HEK293 (cell line): ENCODE measurements at regions not wholly inside any gene's neighbourhood (a gene's known extent, or its start where the extent isn't known, plus 50 kb on each side); places are given as distances from the start of the nearest gene placed in this dataset.

ENCODE experiments used
- CTCF ChIA-PET: fragments of 350-600 bp; formaldehyde crosslinking; extraction: SDS; loops from one replicate; lab custom pipeline; 2021; ENCODE audit warnings: antibody characterized with exemption; lab: Yijun Ruan, JAX
- POLR2A ChIA-PET: fragments of 300-600 bp; formaldehyde crosslinking; extraction: SDS; loops from one replicate; lab custom pipeline; 2020; ENCODE audit warnings: antibody characterized with exemption, inconsistent platforms; lab: Yijun Ruan, JAX
- H3K27ac ChIP-seq: fragments of 200-500 bp; sonication (Bioruptor generic); 2 replicates; pipeline ENCODE4 v1.5.1; 2014; ENCODE audit warnings: low read depth, low read length, control low read depth, inconsistent platforms; ENCODE audit errors: extremely low read depth
- H3K36me3 ChIP-seq, 2 experiments: fragments of 200-500 bp in 1 of 2; sonication (Bioruptor generic) in 1 of 2; 1 replicate in 1 of 2; 2 replicates in 1 of 2; pipeline ENCODE4 v1.5.1; 2014 to 2017; ENCODE audit warnings: inconsistent platforms in 2 of 2, low read length in 2 of 2; ENCODE audit not compliant: control insufficient read depth in 2 of 2, insufficient read depth in 1 of 2
- H3K4me1 ChIP-seq: fragments of 200-500 bp; sonication (Bioruptor generic); 2 replicates; pipeline ENCODE4 v1.5.1; 2014; ENCODE audit warnings: mild to moderate bottlenecking, low read length, inconsistent platforms; ENCODE audit not compliant: control insufficient read depth, insufficient read depth
- H3K4me3 ChIP-seq: 2 replicates; pipeline ENCODE4 v1.5.1; 2011; ENCODE audit warnings: low read depth, mild to moderate bottlenecking, control low read depth, low read length, moderate library complexity
- H3K9me3 ChIP-seq: fragments of 200-500 bp; sonication (Bioruptor generic); 2 replicates; pipeline ENCODE4 v1.5.1; 2014; ENCODE audit warnings: low read depth, low read length, inconsistent platforms; ENCODE audit not compliant: control insufficient read depth, insufficient read depth
- BCL11A ChIP-seq: fragments of 450-650 bp; formaldehyde crosslinking; IDR thresholded peaks from 2 replicates; pipeline ENCODE4 v1.5.1; 2016; ENCODE audit warnings: low read depth, missing biosample characterization, missing genetic modification characterization
- TSHZ1 ChIP-seq: fragments of 450-650 bp; formaldehyde crosslinking; IDR thresholded peaks from 2 replicates; pipeline ENCODE4 v1.5.1; 2016; ENCODE audit warnings: missing biosample characterization, missing genetic modification characterization, borderline replicate concordance
- ZBTB6 ChIP-seq: fragments of 450-650 bp; formaldehyde crosslinking; IDR thresholded peaks from 2 replicates; pipeline ENCODE4 v1.5.1; 2017; ENCODE audit warnings: missing biosample characterization, missing genetic modification characterization
- ZFP3 ChIP-seq: fragments of 450-650 bp; formaldehyde crosslinking; IDR thresholded peaks from 2 replicates; pipeline ENCODE4 v1.5.1; 2016; ENCODE audit warnings: low read depth, missing biosample characterization, missing genetic modification characterization
- ZNF112 ChIP-seq: fragments of 450-650 bp; formaldehyde crosslinking; IDR thresholded peaks from 2 replicates; pipeline ENCODE4 v1.5.0; 2017; ENCODE audit warnings: missing biosample characterization, missing genetic modification characterization
- ZNF169 ChIP-seq: fragments of 450-650 bp; formaldehyde crosslinking; IDR thresholded peaks from 2 replicates; pipeline ENCODE4 v1.5.1; 2016; ENCODE audit warnings: missing biosample characterization, missing genetic modification characterization
- ZNF202 ChIP-seq: fragments of 450-650 bp; formaldehyde crosslinking; IDR thresholded peaks from 2 replicates; pipeline ENCODE4 v1.5.1; 2016; ENCODE audit warnings: missing biosample characterization, missing genetic modification characterization, borderline replicate concordance
- ZNF311 ChIP-seq: fragments of 450-650 bp; formaldehyde crosslinking; IDR thresholded peaks from 2 replicates; pipeline ENCODE4 v1.5.1; 2017; ENCODE audit warnings: missing biosample characterization, missing genetic modification characterization, borderline replicate concordance
- ZNF366 ChIP-seq: fragments of 450-650 bp; formaldehyde crosslinking; conservative IDR thresholded peaks from 2 replicates; pipeline ENCODE4 v1.5.1; 2016; ENCODE audit warnings: missing biosample characterization, missing genetic modification characterization
- ZNF37A ChIP-seq: fragments of 450-650 bp; IDR thresholded peaks from 2 replicates; pipeline ENCODE4 v1.5.1; 2018; ENCODE audit warnings: missing biosample characterization, missing genetic modification characterization
- ZNF514 ChIP-seq: fragments of 450-650 bp; formaldehyde crosslinking; IDR thresholded peaks from 2 replicates; pipeline ENCODE4 v1.5.1; 2016; ENCODE audit warnings: missing biosample characterization, missing genetic modification characterization
- ZNF544 ChIP-seq: fragments of 450-650 bp; formaldehyde crosslinking; IDR thresholded peaks from 2 replicates; pipeline ENCODE4 v1.5.0; 2017; ENCODE audit warnings: missing biosample characterization, missing genetic modification characterization
- ZNF561 ChIP-seq: fragments of 450-650 bp; IDR thresholded peaks from 2 replicates; pipeline ENCODE4 v1.5.1; 2018; ENCODE audit warnings: missing biosample characterization, missing genetic modification characterization, borderline replicate concordance
- ZNF596 ChIP-seq: fragments of 450-650 bp; IDR thresholded peaks from 2 replicates; pipeline ENCODE4 v1.5.0; 2018; ENCODE audit warnings: missing biosample characterization, mild to moderate bottlenecking, missing genetic modification characterization, moderate library complexity
- ZNF621 ChIP-seq: fragments of 450-650 bp; formaldehyde crosslinking; IDR thresholded peaks from 2 replicates; pipeline ENCODE4 v1.5.1; 2017; ENCODE audit warnings: missing biosample characterization, missing genetic modification characterization
- ZNF707 ChIP-seq: fragments of 450-650 bp; formaldehyde crosslinking; IDR thresholded peaks from 2 replicates; pipeline ENCODE4 v1.5.1; 2016; ENCODE audit warnings: missing biosample characterization, missing genetic modification characterization
- TF ChIP-seq, protein P1 (sequence below): fragments of 450-650 bp; formaldehyde crosslinking; IDR thresholded peaks from 2 replicates; pipeline ENCODE4 v1.5.1; 2016; ENCODE audit warnings: missing biosample characterization, missing genetic modification characterization
- TF ChIP-seq, protein P2 (sequence below): fragments of 450-650 bp; formaldehyde crosslinking; IDR thresholded peaks from 2 replicates; pipeline ENCODE4 v1.5.1; 2016; ENCODE audit warnings: missing biosample characterization, missing genetic modification characterization
- TF ChIP-seq, protein P3 (sequence below): fragments of 450-650 bp; formaldehyde crosslinking; conservative IDR thresholded peaks from 2 replicates; pipeline ENCODE4 v1.5.1; 2016; ENCODE audit warnings: low read depth, missing biosample characterization, missing genetic modification characterization

DNA sequence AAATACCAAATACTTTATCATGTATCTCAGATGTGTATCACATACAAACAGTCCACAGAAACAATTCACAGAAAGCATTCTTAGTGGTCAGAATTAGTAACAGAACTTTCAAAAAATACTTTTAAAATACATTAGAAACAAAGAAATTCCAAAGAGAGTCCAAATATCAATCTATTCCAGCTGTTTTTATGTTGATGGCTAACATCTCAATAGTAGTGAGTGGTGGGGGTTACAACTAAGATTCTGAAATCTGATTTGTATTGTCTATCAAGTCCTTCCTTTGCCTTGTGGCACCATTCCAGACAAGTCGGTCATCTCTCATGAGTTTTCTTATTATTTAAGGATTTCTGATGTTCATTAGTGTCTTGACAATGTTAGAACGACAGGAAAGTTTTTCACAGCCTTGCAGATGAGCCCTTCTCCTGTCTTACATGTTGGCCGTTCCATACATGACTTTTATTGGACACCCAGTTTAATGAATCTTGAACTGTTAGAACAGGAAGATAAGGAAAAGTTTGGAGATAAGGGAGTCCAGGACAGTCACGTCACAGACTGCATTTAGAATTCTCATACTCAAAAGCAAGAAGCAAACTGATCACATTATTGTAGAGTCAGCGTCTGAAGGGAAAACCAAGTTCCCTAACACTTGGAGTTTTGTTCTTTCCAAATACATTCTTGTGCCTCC is 410.3 kb downstream of the PID1 start:
- TF ChIP-seq ZNF707 (tag by site-specific recombination): no peak
- TF ChIP-seq ZNF544: no peak
- no peak for TF ChIP-seq ZNF514
- TF ChIP-seq, protein P1, sequence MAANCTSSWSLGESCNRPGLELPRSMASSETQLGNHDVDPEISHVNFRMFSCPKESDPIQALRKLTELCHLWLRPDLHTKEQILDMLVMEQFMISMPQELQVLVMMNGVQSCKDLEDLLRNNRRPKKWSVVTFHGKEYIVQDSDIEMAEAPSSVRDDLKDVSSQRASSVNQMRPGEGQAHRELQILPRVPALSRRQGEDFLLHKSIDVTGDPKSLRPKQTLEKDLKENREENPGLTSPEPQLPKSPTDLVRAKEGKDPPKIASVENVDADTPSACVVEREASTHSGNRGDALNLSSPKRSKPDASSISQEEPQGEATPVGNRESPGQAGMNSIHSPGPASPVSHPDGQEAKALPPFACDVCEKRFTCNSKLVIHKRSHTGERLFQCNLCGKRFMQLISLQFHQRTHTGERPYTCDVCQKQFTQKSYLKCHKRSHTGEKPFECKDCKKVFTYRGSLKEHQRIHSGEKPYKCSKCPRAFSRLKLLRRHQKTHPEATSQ (tag by site-specific recombination): no peak
- TF ChIP-seq ZNF366 (tag by site-specific recombination): no peak
- TF ChIP-seq, protein P2, sequence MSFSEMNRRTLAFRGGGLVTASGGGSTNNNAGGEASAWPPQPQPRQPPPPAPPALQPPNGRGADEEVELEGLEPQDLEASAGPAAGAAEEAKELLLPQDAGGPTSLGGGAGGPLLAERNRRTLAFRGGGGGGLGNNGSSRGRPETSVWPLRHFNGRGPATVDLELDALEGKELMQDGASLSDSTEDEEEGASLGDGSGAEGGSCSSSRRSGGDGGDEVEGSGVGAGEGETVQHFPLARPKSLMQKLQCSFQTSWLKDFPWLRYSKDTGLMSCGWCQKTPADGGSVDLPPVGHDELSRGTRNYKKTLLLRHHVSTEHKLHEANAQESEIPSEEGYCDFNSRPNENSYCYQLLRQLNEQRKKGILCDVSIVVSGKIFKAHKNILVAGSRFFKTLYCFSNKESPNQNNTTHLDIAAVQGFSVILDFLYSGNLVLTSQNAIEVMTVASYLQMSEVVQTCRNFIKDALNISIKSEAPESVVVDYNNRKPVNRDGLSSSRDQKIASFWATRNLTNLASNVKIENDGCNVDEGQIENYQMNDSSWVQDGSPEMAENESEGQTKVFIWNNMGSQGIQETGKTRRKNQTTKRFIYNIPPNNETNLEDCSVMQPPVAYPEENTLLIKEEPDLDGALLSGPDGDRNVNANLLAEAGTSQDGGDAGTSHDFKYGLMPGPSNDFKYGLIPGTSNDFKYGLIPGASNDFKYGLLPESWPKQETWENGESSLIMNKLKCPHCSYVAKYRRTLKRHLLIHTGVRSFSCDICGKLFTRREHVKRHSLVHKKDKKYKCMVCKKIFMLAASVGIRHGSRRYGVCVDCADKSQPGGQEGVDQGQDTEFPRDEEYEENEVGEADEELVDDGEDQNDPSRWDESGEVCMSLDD (tag by site-specific recombination): no peak
- TF ChIP-seq ZFP3 (tag by site-specific recombination): no peak
- no peak for TF ChIP-seq ZNF169 (tag by site-specific recombination)
- TF ChIP-seq ZNF202 (tag by site-specific recombination): no peak
- no peak for TF ChIP-seq ZNF561 (tag by site-specific recombination)
- TF ChIP-seq ZBTB6 (tag by site-specific recombination): no peak
- TF ChIP-seq ZNF311 (tag by site-specific recombination): no peak
- TF ChIP-seq ZNF596: no peak
- TF ChIP-seq ZNF621: no peak
- no peak for TF ChIP-seq TSHZ1
- no peak for TF ChIP-seq BCL11A (tag by site-specific recombination)
- TF ChIP-seq, protein P3, sequence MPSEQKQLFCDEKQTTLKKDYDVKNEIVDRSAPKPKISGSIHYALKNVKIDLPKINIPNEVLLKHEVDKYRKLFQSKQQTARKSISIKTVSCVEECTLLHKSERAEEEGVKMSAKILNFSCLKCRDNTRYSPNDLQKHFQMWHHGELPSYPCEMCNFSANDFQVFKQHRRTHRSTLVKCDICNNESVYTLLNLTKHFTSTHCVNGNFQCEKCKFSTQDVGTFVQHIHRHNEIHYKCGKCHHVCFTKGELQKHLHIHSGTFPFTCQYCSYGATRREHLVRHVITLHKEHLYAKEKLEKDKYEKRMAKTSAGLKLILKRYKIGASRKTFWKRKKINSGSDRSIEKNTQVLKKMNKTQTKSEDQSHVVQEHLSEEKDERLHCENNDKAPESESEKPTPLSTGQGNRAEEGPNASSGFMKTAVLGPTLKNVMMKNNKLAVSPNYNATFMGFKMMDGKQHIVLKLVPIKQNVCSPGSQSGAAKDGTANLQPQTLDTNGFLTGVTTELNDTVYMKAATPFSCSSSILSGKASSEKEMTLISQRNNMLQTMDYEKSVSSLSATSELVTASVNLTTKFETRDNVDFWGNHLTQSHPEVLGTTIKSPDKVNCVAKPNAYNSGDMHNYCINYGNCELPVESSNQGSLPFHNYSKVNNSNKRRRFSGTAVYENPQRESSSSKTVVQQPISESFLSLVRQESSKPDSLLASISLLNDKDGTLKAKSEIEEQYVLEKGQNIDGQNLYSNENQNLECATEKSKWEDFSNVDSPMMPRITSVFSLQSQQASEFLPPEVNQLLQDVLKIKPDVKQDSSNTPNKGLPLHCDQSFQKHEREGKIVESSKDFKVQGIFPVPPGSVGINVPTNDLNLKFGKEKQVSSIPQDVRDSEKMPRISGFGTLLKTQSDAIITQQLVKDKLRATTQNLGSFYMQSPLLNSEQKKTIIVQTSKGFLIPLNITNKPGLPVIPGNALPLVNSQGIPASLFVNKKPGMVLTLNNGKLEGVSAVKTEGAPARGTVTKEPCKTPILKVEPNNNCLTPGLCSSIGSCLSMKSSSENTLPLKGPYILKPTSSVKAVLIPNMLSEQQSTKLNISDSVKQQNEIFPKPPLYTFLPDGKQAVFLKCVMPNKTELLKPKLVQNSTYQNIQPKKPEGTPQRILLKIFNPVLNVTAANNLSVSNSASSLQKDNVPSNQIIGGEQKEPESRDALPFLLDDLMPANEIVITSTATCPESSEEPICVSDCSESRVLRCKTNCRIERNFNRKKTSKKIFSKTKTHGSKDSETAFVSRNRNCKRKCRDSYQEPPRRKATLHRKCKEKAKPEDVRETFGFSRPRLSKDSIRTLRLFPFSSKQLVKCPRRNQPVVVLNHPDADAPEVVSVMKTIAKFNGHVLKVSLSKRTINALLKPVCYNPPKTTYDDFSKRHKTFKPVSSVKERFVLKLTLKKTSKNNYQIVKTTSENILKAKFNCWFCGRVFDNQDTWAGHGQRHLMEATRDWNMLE: no peak
- no peak for TF ChIP-seq ZNF112 (tag by site-specific recombination)
- no peak for TF ChIP-seq ZNF37A (tag by site-specific recombination)
- H3K9me3 ChIP-seq: no peaks in the 10 kb centered on the region
- CTCF ChIA-PET: no interaction called here
- H3K36me3 ChIP-seq: no peaks in the 10 kb centered on the region
- POLR2A ChIA-PET: no interaction called here
- no peak overlapping the region for H3K4me3 ChIP-seq
- no peak overlapping the region for H3K27ac ChIP-seq
- no peaks in the 10 kb centered on the region for H3K4me1 ChIP-seq
